Endothelial cell (in vitro differentiated cells): ENCODE measurements at regions not wholly inside any gene's neighbourhood (a gene's known extent, or its start where the extent isn't known, plus 50 kb on each side); places are given as distances from the start of the nearest gene placed in this dataset.

ENCODE experiments used
- DNase-seq: peaks from one replicate; pipeline ENCODE4 v3.0.0; 2021; ENCODE audit warnings: low spot score
- H3K27ac Mint-ChIP-seq: one replicate; pipeline ENCODE4 v1.8.0; 2021; ENCODE audit warnings: mixed read lengths, inconsistent platforms; ENCODE audit not compliant: unreplicated experiment
- H3K27me3 Mint-ChIP-seq: one replicate; pipeline ENCODE4 v1.8.0; 2021; ENCODE audit warnings: mild to moderate bottlenecking, moderate library complexity, mixed read lengths, inconsistent platforms; ENCODE audit not compliant: unreplicated experiment
- H3K36me3 Mint-ChIP-seq: one replicate; pipeline ENCODE4 v1.8.0; 2021; ENCODE audit warnings: mild to moderate bottlenecking, low read depth, mixed read lengths, inconsistent platforms; ENCODE audit not compliant: unreplicated experiment
- H3K4me1 Mint-ChIP-seq: one replicate; pipeline ENCODE4 v1.8.0; 2021; ENCODE audit warnings: mild to moderate bottlenecking, mixed read lengths, inconsistent platforms; ENCODE audit not compliant: unreplicated experiment
- H3K4me3 Mint-ChIP-seq: one replicate; pipeline ENCODE4 v1.8.0; 2021; ENCODE audit warnings: mild to moderate bottlenecking, mixed read lengths, inconsistent platforms; ENCODE audit not compliant: unreplicated experiment
- H3K9me3 Mint-ChIP-seq: one replicate; pipeline ENCODE4 v1.8.0; 2021; ENCODE audit warnings: mixed read lengths, inconsistent platforms; ENCODE audit not compliant: unreplicated experiment
- CTCF ChIP-seq: fragments of 200-600 bp; sonication (generic); IDR thresholded peaks from one replicate; pipeline ENCODE4 v1.5.0; 2021; ENCODE audit warnings: antibody characterized with exemption; ENCODE audit not compliant: unreplicated experiment

GRCh38 chr5:143498821-143499220 is 95.3 kb upstream of the NR3C1 start:
- Mint-ChIP-seq H3K4me1 (no peaks in the 10 kb centered on the region), H3K27me3 (no peaks in the 10 kb centered on the region), H3K9me3 (no peaks in the 10 kb centered on the region), H3K27ac (no peak overlapping the region), H3K36me3 (no peaks in the 10 kb centered on the region), H3K4me3 (no peak overlapping the region)
- TF ChIP-seq CTCF, result no peak
- no peak for DNase-seq

GRCh38 chr5:143497749-143498148 is 94.3 kb upstream of the NR3C1 start:
- H3K4me3 Mint-ChIP-seq, result no peak overlapping the region
- H3K27ac Mint-ChIP-seq, result no peak overlapping the region
- H3K4me1 Mint-ChIP-seq, result no peaks in the 10 kb centered on the region

GRCh38 chr5:143496943-143497342 is 93.5 kb upstream of the NR3C1 start:
- TF ChIP-seq CTCF, result no peak
- Mint-ChIP-seq H3K27me3 (no peaks in the 10 kb centered on the region), H3K36me3 (no peaks in the 10 kb centered on the region), H3K4me1 (no peaks in the 10 kb centered on the region), H3K27ac (no peak overlapping the region), H3K9me3 (no peaks in the 10 kb centered on the region), H3K4me3 (no peak overlapping the region)
- no peak for DNase-seq

More at GRCh38 chr5:143497749-143498148, 94.3 kb upstream of the NR3C1 start:
- no peak for TF ChIP-seq CTCF
- no peak for DNase-seq
- no peaks in the 10 kb centered on the region for H3K27me3 Mint-ChIP-seq
- H3K36me3 Mint-ChIP-seq, result no peaks in the 10 kb centered on the region
- no peaks in the 10 kb centered on the region for H3K9me3 Mint-ChIP-seq

GRCh38 chr5:143495821-143496275 is 92.4 kb upstream of the NR3C1 start:
- Mint-ChIP-seq H3K27me3 (no peaks in the 10 kb centered on the region), H3K4me1 (peaks cover under 1% of the 10 kb centered on the region), H3K27ac (no peak overlapping the region), H3K9me3 (no peaks in the 10 kb centered on the region), H3K36me3 (no peaks in the 10 kb centered on the region), H3K4me3 (no peak overlapping the region)
- no peak for TF ChIP-seq CTCF
- no peak for DNase-seq

GRCh38 chr5:143495110-143495509 is 91.6 kb upstream of the NR3C1 start:
- Mint-ChIP-seq H3K4me1 (peaks cover 4% of the 10 kb centered on the region), H3K9me3 (no peaks in the 10 kb centered on the region), H3K27me3 (no peaks in the 10 kb centered on the region), H3K27ac (no peak overlapping the region), H3K36me3 (no peaks in the 10 kb centered on the region), H3K4me3 (no peak overlapping the region)
- no peak for DNase-seq
- TF ChIP-seq CTCF, result no peak
